Heart left ventricle (tissue), 16 donors: ENCODE measurements at regions not wholly inside any gene's neighbourhood (a gene's known extent, or its start where the extent isn't known, plus 50 kb on each side); places are given as distances from the start of the nearest gene placed in this dataset.
A peak's percentile ranks its signal among the peaks of the same experiment; 100 is the strongest.

Experiments
- ATAC-seq, 4 donors: fragments of 200-7000 bp; cut with Tn5 transposase; one replicate each; pipeline ENCODE4 v1.9.1; 2020 to 2022; ENCODE audit warnings: moderate library complexity in 4 of 4, mild to moderate bottlenecking in 3 of 4, moderate number of reproducible peaks in 1 of 4
- DNase-seq, 5 donors: peaks; one replicate each; pipeline ENCODE4 v3.0.0-alpha.2; 2020
- H3K27ac ChIP-seq, 12 donors: fragments of 200-600 bp; sonication (generic) in 4 of 12; one replicate each; pipeline versions ENCODE4 v1.5.0 to v1.8.0; 2016 to 2022; ENCODE audit warnings: mild to moderate bottlenecking in 2 of 12
- H3K27me3 ChIP-seq, 9 donors: fragments of 200-600 bp; sonication (generic) in 2 of 9; one replicate each; pipeline versions ENCODE4 v1.5.1 to v1.8.0; 2016 to 2022; ENCODE audit warnings: mild to moderate bottlenecking in 3 of 9
- H3K36me3 ChIP-seq, 9 donors: fragments of 200-600 bp; sonication (generic) in 2 of 9; one replicate each; pipeline versions ENCODE4 v1.5.0 to v1.8.0; 2018 to 2022; ENCODE audit warnings: mild to moderate bottlenecking in 2 of 9
- H3K4me1 ChIP-seq, 12 donors: fragments of 200-600 bp; sonication (generic) in 4 of 12; one replicate each; pipeline versions ENCODE4 v1.5.0 to v1.8.0; 2016 to 2022; ENCODE audit warnings: mild to moderate bottlenecking in 3 of 12
- H3K4me3 ChIP-seq, 12 donors: fragments of 200-600 bp; sonication (generic) in 4 of 12; one replicate each; pipeline versions ENCODE4 v1.5.0 to v1.8.0; 2017 to 2022; ENCODE audit warnings: mild to moderate bottlenecking in 9 of 12, moderate library complexity in 4 of 12
- H3K9me3 ChIP-seq, 12 donors: fragments of 200-600 bp; sonication (generic) in 4 of 12; one replicate each; pipeline versions ENCODE4 v1.5.0 to v1.8.0; 2016 to 2022; ENCODE audit warnings: mild to moderate bottlenecking in 1 of 12
- POLR2A ChIP-seq, 2 donors: fragments of 450-650 bp; IDR thresholded peaks; one replicate each; pipeline ENCODE4 v1.6.1; 2017; ENCODE audit warnings: antibody characterized with exemption in 2 of 2, mild to moderate bottlenecking in 2 of 2, moderate library complexity in 2 of 2
- WGBS, 4 donors: extraction: QIAGEN DNeasy Blood & Tissue Kit in 2 of 4; methylation state at CpG; one replicate each; pipeline versions ENCODE4 v1.1.5 to v1.1.7; 2013 to 2018; 5-methylcytosine and 5-hydroxymethylcytosine counted together
- intact Hi-C, 10 donors: fragments of 100-400 bp; cut with DNase I; formaldehyde crosslinking; loops; one replicate each; pipeline versions ENCODE4 v1.11.1 to v1.14.2; 2022
- TF ChIP-seq, protein P1 (sequence below), 12 donors: fragments of 200-600 bp; sonication (generic) in 4 of 12; IDR thresholded peaks; one replicate each; pipeline versions ENCODE4 v1.5.0 to v1.8.0; 2018 to 2022; ENCODE audit warnings: antibody characterized with exemption in 12 of 12, mild to moderate bottlenecking in 5 of 12
- donor health status: ischemic (EF 13 %, LVEDD 7.1; RV severe dilation, severe dysfunction).
- donor health status: healthy with polysubstance abuse.
- donor health status: DM: no; HTN: yes; CAD: no.
- donor health status: DM: no; HTN: no; CAD: no.
- donor health status: ischemic (EF 25% LVEDD 6.9; RV normal size, moderate dysfunction).
- donor health status: ischemic (EF 25% LVEDD 5.7; RV mildly dilated, moderate dysfunction).
- donor health status: healthy.
- donor health status: DM: yes; HTN: yes; CAD: no.
- donor health status: ischemic (EF 35%, LVEDD 5.7; RV mildly dilated, moderate dysfunction).
- donor health status: nonischemic (EF 11% LVEDD 7.7; RV severe dilation, severe dysfunction).
- donor health status: DM: yes; HTN: yes; CAD: no.
- donor health status: PGD.
- donor health status: ischemic (EF 29% LVEDD 5.4; RV normal size, mild dysfunction).
- donor health status: nonischemic (EF 23%, LVEDD 6.1; RV moderate dilation, normal function).

GRCh38 chr20:52098186-52098585 lies 93.4 kb downstream of the ZFP64 start:
- ATAC-seq (no peak), DNase-seq (no peak)
- Histone ChIP-seq H3K9me3 (no peaks in the 10 kb centered on the region), H3K4me1 (peaks cover 0 to under 1% (median 0%) of the 10 kb centered on the region in 12 donors), H3K27me3 (peaks cover 0 to 9% (median 0%) of the 10 kb centered on the region in 9 donors), H3K27ac (no peak overlapping the region), H3K36me3 (peaks cover 0 to 5% (median 0%) of the 10 kb centered on the region in 9 donors), H3K4me3 (no peak overlapping the region)
- TF ChIP-seq, protein P1, sequence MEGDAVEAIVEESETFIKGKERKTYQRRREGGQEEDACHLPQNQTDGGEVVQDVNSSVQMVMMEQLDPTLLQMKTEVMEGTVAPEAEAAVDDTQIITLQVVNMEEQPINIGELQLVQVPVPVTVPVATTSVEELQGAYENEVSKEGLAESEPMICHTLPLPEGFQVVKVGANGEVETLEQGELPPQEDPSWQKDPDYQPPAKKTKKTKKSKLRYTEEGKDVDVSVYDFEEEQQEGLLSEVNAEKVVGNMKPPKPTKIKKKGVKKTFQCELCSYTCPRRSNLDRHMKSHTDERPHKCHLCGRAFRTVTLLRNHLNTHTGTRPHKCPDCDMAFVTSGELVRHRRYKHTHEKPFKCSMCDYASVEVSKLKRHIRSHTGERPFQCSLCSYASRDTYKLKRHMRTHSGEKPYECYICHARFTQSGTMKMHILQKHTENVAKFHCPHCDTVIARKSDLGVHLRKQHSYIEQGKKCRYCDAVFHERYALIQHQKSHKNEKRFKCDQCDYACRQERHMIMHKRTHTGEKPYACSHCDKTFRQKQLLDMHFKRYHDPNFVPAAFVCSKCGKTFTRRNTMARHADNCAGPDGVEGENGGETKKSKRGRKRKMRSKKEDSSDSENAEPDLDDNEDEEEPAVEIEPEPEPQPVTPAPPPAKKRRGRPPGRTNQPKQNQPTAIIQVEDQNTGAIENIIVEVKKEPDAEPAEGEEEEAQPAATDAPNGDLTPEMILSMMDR (IDR thresholded peaks at IDR 0.05) = no peak
- TF ChIP-seq POLR2A (IDR thresholded peaks at IDR 0.05) = no peak
- intact Hi-C loops = loop anchor here in 1 of 10 donors (10.0 kb wide), 1 partner anchor 713 kb away; no protein-coding TSS in a partner anchor
- WGBS, 4 donors = 87 to 96% (median 90%) methylated on average over 6 of the region's 6 CpGs

- H3K27ac ChIP-seq = no peak overlapping the region
- ATAC-seq = peak in 2 of 4 donors; percentile 22 to 33
These were observed 95.5 kb downstream of the ZFP64 start for GRCh38 chr20:52096117-52096516.

DNA sequence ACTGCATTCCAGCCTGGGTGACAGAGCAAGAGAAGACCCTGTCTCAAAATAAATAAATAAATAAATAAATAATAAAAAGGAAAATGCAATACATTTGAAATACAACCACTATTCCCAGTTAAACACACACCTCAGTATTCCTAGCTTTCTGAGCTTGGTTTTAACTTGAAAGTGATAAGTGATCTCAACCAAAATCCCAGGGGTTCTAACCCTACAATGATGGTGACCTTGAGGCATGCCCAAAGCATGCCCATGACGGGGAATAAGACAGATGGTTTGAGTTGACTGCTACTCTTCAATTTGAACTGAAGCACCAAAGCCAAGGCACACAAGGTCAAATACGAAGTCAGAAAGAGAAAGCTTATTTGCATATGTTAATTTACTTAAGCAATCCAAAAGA lies 96.9 kb downstream of the ZFP64 start:
- DNase-seq = no peak
- Histone ChIP-seq H3K4me1 (no peaks in the 10 kb centered on the region), H3K9me3 (no peaks in the 10 kb centered on the region), H3K27me3 (no peaks in the 10 kb centered on the region), H3K27ac (no peak overlapping the region), H3K36me3 (peaks cover 0 to 5% (median 0%) of the 10 kb centered on the region in 9 donors), H3K4me3 (no peak overlapping the region)
- intact Hi-C loops = loop anchor here in 1 of 10 donors (10.0 kb wide), 1 partner anchor 710 kb away; no protein-coding TSS in a partner anchor
- TF ChIP-seq, protein P1 (IDR thresholded peaks at IDR 0.05) = no peak
- TF ChIP-seq POLR2A (IDR thresholded peaks at IDR 0.05) = no peak
- 67 to 97% (median 74%) methylated on average over 2 of the region's 2 CpGs for WGBS, 4 donors
- ATAC-seq = no peak

More at GRCh38 chr20:52096117-52096516, 95.5 kb downstream of the ZFP64 start:
- WGBS, 4 donors = 88 to 93% (median 91%) methylated on average over 6 of the region's 6 CpGs
- intact Hi-C loops = loop anchor here in 1 of 10 donors (10.0 kb wide), 1 partner anchor 711 kb away; no protein-coding TSS in a partner anchor
- H3K9me3 ChIP-seq = no peaks in the 10 kb centered on the region
- H3K4me3 ChIP-seq = no peak overlapping the region
- TF ChIP-seq POLR2A (IDR thresholded peaks at IDR 0.05) = no peak
- TF ChIP-seq, protein P1 (IDR thresholded peaks at IDR 0.05) = no peak
- H3K27me3 ChIP-seq = no peaks in the 10 kb centered on the region
- no peaks in the 10 kb centered on the region for H3K4me1 ChIP-seq
- H3K36me3 ChIP-seq = peaks cover 0 to 5% (median 0%) of the 10 kb centered on the region in 9 donors
- no peak for DNase-seq

GRCh38 chr20:52093575-52093974 lies 98.0 kb downstream of the ZFP64 start:
- TF ChIP-seq, protein P1 (IDR thresholded peaks at IDR 0.05) = no peak
- no peak for TF ChIP-seq POLR2A (IDR thresholded peaks at IDR 0.05)
- no peaks in the 10 kb centered on the region for H3K4me1 ChIP-seq
- peaks cover 0 to 7% (median 0%) of the 10 kb centered on the region in 9 donors for H3K36me3 ChIP-seq
- H3K4me3 ChIP-seq = no peak overlapping the region
- H3K27ac ChIP-seq = no peak overlapping the region
- H3K27me3 ChIP-seq = no peaks in the 10 kb centered on the region
- H3K9me3 ChIP-seq = no peaks in the 10 kb centered on the region
- intact Hi-C loops = loop anchor here in 1 of 10 donors (10.0 kb wide), 1 partner anchor 709 kb away; no protein-coding TSS in a partner anchor
- ATAC-seq = no peak
- 92 to 97% (median 96%) methylated on average over 4 of the region's 4 CpGs for WGBS, 4 donors
- no peak for DNase-seq
